HG02885 (cell line): ENCODE measurements at regions not wholly inside any gene's neighbourhood (a gene's known extent, or its start where the extent isn't known, plus 50 kb on each side); places are given as distances from the start of the nearest gene placed in this dataset.
A peak's percentile ranks its signal among the peaks of the same experiment; 100 is the strongest.

Experiments used
- ATAC-seq: cut with Tn5 transposase; IDR thresholded peaks from one replicate; pipeline ENCODE4 v1.9.1; 2021; ENCODE audit warnings: mild to moderate bottlenecking; ENCODE audit not compliant: unreplicated experiment, poor library complexity

DNA sequence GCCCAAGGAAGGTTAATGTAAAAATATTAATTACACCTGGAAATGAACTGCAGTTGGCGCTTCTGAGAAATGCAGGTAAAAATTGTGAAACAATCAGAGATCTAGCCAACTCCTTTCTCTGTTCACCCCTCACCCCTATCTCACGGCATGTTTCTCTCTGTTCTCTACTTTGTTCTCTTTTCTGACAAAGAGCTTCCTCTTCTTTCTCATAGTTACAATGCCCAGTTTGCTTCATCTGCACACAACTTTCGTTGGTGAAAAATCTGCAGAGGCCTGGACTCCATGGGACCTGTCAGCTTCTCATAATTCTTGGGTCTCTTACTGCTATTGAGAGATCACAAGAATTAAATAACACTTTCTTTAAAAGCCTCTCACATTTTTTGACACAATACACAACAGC, 212.9 kb upstream of the LRRN1 start:
- ATAC-seq: no peak

DNA sequence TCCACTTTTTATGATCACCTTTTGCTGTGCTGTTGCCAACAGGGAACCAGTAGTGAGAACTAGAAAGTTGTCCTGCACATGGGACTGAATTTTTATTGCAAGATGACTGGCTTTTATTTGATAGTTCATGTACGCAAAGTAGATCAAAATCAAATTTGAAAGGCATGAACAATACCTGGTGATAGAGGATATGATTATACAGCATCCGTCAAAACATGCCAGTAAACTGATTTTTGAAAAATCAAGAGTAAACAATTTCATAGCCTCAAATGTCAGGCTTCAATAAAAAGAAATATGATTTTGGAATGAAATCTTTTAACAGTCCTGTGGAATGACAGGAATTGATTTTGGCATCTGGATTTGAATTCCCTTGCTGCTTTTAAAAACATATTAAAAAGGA, 219.6 kb upstream of the LRRN1 start:
- no peak for ATAC-seq

DNA sequence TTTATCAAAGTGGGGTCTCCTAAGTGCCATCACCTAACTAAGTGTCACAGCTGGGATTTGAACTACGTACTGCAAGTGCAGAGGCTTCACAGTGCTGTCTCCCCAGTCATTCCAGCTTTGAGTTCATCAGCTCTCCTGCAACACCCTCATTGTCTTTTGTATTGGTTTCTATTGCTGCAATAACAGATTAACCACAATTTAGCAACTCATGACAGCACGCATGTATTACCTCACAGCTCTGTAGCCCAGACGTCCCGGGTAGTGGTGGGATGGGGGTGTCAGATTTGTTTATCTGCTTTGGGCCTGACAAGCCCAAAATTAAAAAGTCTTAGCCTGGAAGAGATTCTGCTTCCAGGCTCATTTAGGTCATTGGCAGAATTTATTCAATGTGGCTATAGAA, 220.5 kb upstream of the LRRN1 start:
- no peak for ATAC-seq

DNA sequence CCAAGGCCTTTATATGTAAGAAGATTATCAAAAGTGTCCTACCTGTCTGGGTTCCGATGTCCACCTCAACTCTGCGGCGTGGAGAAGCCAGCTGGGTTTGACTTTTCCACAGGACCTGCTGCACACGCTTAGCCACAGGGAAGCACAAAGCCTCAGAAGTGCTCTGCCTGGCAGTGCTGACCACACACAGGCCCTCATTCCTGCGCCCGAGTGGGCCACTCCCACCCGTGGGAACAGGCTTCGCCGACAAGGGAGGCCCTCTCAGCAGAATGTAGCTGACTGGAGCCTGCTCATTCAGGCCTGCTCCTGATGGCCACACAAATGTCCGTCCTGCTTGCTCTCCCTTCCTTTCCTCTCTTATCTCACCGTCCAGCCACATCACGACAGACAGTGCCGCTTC, 221.4 kb upstream of the LRRN1 start:
- no peak for ATAC-seq

DNA sequence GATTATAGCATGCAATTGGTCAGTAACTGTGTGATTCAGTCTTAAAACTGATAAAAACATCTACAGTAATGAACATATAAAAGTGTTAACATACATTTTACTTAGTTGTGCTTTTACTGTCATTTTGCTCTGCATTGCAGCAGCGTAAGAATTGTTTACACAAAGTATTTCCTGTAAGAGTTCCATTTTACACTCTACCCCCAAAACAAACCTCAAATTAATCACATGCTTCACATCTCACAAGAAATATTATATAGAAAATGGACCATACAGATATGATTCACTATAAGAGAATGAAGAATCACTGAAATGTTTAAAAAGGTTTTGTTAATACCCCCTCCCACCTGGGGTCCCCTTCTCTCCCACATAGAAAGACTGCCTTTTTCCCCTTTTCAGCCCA, 225.9 kb upstream of the LRRN1 start:
- ATAC-seq: no peak

DNA sequence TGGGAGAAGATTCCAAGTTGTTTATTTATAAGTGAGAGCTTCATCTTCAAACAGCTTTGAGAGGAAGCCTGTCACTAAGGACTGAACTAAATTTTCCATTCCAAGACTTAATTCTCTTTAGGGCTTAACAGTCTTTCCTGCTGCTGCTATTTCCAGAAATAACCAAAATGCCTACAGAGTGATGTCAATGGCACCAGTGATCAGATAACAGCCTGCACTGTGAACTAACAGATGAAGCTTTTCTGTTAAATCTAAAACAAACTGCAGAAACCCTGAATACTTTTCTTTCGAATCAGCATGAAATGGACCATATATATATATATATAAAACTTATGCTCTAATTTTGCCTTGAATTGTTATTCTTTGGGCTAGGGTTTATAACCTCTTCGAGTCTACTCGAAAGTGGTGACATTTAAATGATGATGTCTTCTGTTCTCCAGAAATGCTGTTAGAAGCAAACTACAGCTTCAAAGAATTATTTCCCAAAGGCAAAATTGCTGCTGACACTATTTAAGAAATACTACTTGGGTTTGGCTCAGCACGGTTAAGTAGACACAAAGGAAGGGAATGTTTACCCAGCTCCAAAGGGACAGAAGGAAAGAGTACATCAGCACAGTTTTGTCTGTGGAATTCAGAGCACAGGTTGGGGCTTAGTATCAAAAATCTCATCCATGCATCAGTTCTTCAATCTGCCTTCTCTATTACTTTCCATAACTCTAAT, 238.5 kb upstream of the LRRN1 start:
- ATAC-seq: no peak

DNA sequence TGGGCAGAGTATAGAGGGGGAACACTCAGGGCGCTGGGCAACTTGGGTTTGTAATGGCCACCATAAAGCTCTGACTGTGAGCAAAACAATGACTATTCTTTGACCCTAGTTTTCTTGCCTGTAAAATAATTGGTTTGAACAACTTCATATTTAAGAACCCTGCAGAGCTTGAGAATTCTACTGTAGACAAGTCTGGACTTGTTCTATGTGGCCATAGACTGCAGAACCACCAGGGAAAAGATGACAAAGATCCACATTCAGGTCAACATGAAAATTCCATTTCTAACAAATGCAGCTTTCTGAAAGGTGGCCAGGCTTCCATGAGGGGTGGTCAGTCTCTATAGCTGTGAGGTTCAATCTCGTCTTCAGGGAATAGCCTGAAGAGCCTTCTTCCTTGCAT, 239.4 kb upstream of the LRRN1 start:
- ATAC-seq: no peak

DNA sequence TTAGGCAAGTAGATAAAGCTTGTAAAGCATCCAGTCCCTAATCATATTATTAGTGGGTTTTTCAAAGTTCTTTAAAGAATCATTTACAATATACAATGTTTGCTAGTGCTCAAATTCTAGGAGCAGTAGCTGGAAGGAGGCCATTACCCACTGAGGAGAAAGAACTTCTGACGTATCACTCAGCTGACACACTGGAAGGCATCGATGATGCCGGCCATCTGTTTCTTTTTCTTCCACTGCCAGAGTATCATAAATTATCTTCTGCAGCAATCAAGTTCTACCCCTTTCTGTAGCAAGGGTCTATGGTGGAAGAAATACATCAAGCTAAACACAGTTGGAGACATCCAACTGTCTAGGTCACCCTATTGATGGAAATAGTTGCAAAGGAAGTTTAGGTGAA, 243.2 kb upstream of the LRRN1 start:
- ATAC-seq: no peak

DNA sequence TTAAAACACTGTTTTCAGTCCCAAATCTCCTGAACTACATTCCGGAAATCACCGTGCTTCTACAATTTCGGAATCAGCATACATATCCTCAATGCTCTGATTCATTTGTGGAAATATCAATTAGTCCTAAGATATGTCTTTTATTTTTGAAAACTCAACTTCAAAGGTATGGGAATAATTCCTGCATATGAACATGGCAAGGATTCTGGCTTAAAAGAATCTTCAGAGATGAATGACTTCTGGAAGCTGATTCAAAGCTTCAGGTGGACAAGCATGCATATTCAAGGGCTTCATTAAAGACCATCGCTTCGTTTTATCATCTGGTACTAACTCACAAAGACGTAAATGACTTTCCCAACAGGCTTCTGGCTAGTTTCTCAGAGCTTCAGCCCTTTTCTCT, 246.0 kb upstream of the LRRN1 start:
- ATAC-seq: no peak

DNA sequence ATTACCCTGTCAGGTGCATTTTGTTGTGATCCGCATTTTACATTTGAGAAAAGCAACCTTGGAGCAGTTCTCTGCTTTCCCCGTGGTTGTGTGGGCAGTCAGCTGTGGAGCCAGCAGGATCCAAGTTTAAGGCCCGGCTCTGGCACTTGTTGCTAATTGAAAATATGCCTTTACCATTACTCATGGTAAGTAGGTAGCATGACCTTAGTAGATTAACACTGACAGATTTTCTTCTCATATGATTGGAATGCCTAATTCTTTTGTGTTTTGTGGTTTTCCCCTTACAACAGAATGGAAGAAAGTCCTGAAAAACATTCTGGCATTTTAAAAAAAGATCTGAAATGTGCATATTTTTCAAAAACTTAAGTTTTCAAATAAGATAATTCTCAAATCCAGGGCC, 246.5 kb upstream of the LRRN1 start:
- ATAC-seq: no peak

DNA sequence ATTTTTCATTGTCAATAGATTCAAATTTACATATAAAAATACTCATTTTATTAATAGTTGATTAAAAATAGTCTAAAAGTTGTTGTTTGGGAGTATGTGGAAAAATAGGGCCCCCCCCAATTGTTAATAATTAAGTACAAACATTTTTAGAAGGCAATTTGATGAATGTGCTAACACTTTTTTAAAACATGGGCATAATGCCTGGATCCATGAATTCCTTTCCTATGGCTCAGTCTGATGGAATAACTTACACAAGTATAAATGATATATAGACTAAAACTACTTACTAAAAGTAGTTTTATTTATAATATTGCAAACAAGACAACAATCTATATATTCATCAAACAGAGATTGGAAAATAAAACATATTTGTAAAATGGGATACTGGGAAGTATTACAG, 247.2 kb upstream of the LRRN1 start:
- ATAC-seq: no peak

DNA sequence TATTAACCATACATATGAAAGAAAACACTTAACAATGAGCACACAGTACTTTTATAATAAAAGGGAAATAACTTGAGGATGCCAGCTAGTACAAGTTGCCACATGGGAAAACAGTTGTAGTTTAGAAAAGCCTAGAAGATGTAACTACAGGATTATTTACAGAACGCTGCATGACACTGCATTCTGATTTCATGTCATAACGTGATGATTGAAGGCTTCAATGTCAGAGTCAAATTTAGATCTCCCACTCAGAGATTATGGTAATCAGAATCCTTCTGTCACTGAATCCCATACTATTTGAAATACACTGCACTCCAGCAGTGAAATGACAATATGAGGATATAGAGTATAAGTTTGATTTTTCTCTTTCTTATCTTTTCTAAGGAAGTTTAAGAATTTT, 253.9 kb upstream of the LRRN1 start:
- no peak for ATAC-seq

DNA sequence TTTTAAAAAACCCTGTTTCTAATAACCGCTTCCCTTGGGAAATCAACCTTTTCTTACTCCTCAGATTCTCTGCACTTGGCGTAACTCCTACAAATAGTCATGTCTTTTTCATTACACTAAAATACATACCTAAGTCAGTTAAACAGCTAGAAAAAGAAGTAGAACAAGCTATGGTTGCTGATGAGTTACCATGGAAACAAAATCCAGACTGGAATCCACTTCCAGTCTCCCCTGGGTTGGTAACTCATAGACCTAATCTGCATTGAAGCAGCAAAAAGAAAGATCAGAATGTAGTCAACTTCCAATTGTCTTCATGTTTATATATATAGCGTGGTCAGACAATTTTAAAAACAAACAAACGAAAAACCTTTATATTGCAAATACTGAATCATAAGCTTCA, 260.8 kb upstream of the LRRN1 start:
- no peak for ATAC-seq

DNA sequence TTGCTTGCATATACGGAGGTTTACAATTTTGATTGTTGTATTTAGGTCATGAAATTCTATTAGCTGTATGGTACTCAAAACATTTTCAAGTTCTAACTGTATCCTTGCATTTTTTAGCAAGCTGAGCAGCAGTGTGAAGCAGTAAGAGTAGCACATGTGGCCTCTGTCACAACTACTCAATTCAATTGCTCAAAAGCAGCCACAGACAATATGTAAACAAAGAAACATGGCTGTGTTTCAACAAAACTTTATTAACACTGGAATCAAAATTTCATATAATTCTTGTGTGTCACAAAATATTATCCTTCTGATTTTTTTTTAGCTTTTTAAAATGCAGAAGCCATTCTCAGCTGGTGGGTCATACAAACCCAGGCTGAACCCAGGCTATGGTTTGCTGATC, 266.7 kb upstream of the LRRN1 start:
- ATAC-seq: no peak

DNA sequence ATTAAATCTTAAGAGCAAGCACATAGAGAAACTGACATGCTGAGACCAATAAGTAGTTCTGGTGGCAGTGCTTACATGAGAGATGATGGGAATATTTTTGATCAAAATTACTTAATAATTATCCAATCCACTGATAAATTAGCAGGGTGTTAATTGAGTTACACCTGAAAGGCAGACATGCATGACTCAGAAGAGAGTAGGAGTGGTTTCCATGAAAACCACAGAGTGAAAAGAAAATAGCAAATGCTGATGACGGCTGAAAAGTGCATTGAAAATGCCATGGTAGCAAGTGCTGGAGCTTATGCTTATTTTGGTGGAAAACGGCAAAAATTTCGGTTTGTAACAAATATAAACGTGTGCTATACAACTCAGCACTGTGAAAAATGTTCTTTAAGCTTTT, 267.8 kb upstream of the LRRN1 start:
- peak; percentile 72 for ATAC-seq

DNA sequence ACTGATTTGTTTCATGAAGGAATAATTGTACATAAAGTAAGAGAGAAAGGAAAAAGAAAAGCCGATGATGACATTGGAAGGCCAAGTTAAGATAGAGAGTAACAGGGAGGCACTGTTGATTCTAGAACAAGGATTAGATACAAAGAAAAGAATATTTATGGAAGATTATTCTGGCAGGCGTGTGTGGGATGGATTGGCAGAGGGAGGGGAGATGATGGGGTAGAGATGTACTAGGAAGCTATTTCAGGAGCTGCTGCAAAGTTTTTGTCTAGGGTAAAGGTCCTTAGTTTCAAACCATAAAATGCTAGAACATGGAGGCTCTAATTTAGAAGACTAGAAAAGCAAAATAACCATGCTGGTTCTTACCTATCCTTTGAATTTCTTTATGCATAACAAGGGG, 280.0 kb upstream of the LRRN1 start:
- ATAC-seq: no peak

DNA sequence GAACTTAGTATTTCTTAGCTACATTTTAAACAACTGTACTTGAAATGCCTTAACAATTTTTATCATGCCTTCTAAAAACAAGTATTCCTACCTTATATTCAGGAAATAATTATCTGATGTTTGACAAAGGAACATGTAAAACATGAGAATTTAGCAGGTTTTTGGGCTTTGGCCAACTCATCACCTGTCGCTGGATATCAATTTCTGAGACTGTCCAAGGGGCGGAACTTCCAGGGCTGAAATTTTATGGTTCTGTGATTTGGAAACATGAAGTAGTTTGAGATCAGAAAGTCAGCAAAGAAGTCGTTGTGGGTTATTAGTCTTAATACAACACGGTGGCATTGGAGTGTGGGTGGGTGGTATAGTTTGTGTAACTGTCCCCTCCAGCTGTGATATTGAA, 282.2 kb upstream of the LRRN1 start:
- no peak for ATAC-seq

DNA sequence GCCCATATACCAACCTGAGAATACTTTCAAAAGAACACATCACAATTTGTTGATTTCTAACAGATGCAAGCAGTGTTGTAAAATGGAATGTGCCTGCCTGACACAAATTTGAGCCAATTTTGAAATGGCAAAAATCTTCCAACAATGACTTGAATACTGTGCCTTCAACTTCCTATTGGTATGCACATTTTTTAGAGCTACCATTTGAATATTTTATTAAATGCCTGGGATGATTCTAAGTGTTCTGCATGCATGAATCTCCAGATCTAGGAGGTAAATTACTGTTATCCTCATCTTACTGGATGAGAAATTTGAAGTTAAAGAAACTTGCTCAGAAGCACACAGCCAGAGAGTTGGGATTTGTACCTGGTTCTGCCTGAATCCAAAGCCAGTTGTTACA, 282.8 kb upstream of the LRRN1 start:
- no peak for ATAC-seq

DNA sequence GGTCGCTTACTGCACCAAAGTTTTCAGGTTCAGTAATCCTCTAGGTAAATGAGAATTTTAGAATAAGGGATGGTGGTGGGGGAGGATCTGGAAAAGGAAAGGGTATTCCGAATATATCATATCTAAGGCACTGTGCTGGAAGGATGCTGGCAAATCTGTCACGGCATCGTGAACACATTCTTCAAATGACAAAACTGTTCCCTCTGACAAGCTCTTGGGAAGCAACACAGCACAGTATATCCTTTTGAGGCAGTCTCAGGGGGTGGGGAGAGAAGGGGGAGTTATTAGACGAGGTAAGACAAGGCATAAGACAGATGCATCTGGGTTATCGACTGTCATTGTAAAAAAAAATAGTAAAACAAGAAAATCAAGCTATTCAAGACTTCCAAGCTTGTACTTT, 289.6 kb upstream of the LRRN1 start:
- no peak for ATAC-seq

DNA sequence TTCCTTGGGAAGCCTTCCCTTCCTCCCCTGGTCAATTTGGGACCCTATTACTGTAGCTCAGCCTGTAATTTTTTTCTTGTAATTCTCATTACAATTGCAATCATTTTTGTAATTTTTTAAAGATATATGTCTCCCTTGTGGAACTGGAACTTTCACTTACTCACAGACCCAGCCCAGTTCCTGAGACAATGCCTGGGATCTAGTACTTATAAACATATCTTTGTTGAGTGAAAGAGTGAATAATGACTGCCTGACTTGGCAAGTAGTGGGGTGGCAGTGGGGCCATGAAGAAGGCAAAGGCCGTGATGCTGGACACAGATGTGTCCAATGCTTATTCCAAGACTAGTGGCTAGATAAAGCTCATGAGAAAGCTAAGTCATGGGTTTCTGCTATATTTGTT, 294.5 kb upstream of the LRRN1 start:
- ATAC-seq: no peak

DNA sequence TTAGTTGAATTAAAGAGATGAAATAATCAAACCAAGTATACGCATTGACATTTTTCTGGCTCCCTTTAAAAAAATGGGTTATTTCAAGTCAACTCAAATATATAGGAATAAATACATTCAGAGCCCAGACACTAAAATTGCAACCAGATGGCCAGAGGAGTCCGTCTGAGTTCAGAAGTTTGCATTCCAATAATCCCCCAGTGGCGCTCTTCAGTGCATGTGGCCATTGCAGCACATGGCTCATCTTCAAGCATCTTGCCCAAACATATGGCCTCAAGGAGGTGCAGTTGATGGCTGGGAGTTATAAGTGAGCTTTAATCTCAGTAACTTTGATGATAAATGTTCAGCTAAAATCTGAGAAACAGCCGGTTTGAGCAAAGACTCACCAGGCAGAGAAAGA, 295.8 kb upstream of the LRRN1 start:
- ATAC-seq: no peak

DNA sequence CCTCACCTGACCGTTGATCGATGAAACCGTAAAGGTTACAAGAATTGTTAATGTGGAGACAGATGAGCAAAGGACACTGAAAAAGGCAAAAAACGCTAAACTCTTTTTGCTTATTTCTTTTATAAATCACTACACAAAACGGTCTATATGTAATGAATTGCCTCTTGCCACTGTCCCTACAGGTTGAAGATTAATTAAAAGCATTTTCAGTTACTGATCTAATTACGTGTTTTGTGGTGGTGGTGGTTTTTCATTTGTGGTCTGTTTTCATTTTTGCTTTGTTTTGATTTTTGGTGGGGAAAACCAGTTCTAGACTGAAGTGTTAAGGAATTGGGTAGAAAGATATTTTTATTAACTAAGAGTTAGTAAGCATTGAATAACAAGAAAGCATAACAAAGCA, 299.2 kb upstream of the LRRN1 start:
- ATAC-seq: no peak

DNA sequence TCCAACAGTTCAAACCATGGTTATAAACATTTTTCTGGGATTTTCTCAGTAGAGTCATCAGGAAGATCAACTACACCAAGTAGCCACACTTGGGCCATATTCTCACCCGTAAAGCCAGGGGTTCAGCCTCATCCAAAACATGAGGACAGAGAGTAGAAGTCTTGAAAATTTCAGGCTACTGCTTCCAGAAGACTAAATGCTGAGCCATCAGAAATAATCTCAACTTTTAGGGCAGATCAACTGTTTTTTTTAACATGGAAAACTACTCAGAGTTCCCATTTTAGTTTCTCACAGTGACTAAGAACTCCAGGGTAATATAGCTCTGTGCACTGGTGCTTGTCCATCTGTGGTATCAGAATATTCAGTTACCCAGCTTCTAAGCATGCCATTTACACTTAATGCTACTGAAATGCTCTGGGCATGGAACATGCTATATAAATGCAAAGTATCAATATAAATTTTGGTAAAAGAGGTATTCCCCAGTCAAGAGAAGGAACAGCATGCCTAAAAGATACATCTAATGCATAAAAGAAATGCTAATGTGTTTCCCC, 300.1 kb upstream of the LRRN1 start:
- ATAC-seq: no peak
